Suprapubic skin (tissue), 4 donors: ENCODE measurements at regions not wholly inside any gene's neighbourhood (a gene's known extent, or its start where the extent isn't known, plus 50 kb on each side); places are given as distances from the start of the nearest gene placed in this dataset.

ENCODE experiments used
- DNase-seq, 2 donors: peaks; one replicate each; pipeline ENCODE4 v3.0.0-alpha.2; 2019; ENCODE audit warnings: low spot score in 2 of 2
- H3K27ac ChIP-seq: fragments of 200-600 bp; sonication (generic); one replicate; pipeline ENCODE4 v1.5.1; 2019
- H3K27me3 ChIP-seq: fragments of 200-600 bp; sonication (generic); one replicate; pipeline ENCODE4 v1.5.1; 2019
- H3K36me3 ChIP-seq: fragments of 200-600 bp; sonication (generic); one replicate; pipeline ENCODE4 v1.5.1; 2019
- H3K4me1 ChIP-seq: fragments of 200-600 bp; sonication (generic); one replicate; pipeline ENCODE4 v1.5.1; 2019
- H3K4me3 ChIP-seq: fragments of 200-600 bp; sonication (generic); one replicate; pipeline ENCODE4 v1.5.1; 2019; ENCODE audit warnings: mild to moderate bottlenecking
- H3K9me3 ChIP-seq: fragments of 200-600 bp; sonication (generic); one replicate; pipeline ENCODE4 v1.5.1; 2019
- EP300 ChIP-seq: sonication (generic); formaldehyde crosslinking; IDR thresholded peaks from one replicate; pipeline ENCODE4 v1.6.1; 2017; ENCODE audit warnings: antibody characterized with exemption
- POLR2A ChIP-seq, 2 donors: fragments of 450-650 bp; IDR thresholded peaks; one replicate each; pipeline ENCODE4 v1.6.1; 2017; ENCODE audit warnings: antibody characterized with exemption in 2 of 2, mild to moderate bottlenecking in 2 of 2, moderate library complexity in 2 of 2
- POLR2AphosphoS5 ChIP-seq, 3 donors: sonication (generic); formaldehyde crosslinking; IDR thresholded peaks; one replicate each; pipeline ENCODE4 v1.6.1; 2017; ENCODE audit warnings: antibody characterized with exemption in 3 of 3
- WGBS: methylation state at CpG from one replicate; pipeline ENCODE4 v1.1.5; 2018; 5-methylcytosine and 5-hydroxymethylcytosine counted together
- TF ChIP-seq, protein P1 (sequence below), 2 donors: fragments of 200-600 bp in 1 of 2; fragments of 450-650 bp in 1 of 2; sonication (generic) in 1 of 2; IDR thresholded peaks; one replicate each; pipeline ENCODE4 v1.5.1; 2016 to 2019; ENCODE audit warnings: antibody characterized with exemption in 2 of 2, mild to moderate bottlenecking in 1 of 2, moderate library complexity in 1 of 2

DNA sequence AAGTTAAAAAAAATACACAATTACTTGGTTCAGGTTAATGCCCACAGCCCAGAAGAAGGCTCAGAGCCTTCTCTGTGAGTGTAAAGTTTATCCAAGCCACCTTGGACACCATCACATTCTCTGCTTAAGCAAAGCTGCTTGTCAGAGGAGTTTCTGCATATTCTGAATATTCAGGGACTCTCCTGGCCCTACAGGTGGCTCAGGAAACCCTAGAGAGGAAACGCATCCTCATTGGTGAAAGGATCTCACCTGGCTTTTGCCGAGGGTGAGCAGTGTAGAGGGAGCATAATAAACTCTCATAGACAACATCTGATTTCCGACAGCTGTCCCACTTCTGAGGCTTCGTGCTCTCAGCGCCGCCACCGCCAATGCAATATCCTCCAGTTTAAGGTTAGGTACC is 239.9 kb upstream of the TSHZ3 start:
- no peak for DNase-seq
- no peaks in the 10 kb centered on the region for H3K36me3 ChIP-seq
- H3K4me3 ChIP-seq: no peak overlapping the region
- 82% methylated on average over 7 of the region's 7 CpGs for WGBS
- H3K27ac ChIP-seq: no peak overlapping the region
- no peaks in the 10 kb centered on the region for H3K9me3 ChIP-seq
- no peak for TF ChIP-seq POLR2AphosphoS5 (IDR thresholded peaks at IDR 0.05)
- TF ChIP-seq, protein P1, sequence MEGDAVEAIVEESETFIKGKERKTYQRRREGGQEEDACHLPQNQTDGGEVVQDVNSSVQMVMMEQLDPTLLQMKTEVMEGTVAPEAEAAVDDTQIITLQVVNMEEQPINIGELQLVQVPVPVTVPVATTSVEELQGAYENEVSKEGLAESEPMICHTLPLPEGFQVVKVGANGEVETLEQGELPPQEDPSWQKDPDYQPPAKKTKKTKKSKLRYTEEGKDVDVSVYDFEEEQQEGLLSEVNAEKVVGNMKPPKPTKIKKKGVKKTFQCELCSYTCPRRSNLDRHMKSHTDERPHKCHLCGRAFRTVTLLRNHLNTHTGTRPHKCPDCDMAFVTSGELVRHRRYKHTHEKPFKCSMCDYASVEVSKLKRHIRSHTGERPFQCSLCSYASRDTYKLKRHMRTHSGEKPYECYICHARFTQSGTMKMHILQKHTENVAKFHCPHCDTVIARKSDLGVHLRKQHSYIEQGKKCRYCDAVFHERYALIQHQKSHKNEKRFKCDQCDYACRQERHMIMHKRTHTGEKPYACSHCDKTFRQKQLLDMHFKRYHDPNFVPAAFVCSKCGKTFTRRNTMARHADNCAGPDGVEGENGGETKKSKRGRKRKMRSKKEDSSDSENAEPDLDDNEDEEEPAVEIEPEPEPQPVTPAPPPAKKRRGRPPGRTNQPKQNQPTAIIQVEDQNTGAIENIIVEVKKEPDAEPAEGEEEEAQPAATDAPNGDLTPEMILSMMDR (IDR thresholded peaks at IDR 0.05): no peak
- no peak for TF ChIP-seq EP300
- no peak for TF ChIP-seq POLR2A (IDR thresholded peaks at IDR 0.05)
- no peaks in the 10 kb centered on the region for H3K4me1 ChIP-seq
- peaks cover 9% of the 10 kb centered on the region for H3K27me3 ChIP-seq

DNA sequence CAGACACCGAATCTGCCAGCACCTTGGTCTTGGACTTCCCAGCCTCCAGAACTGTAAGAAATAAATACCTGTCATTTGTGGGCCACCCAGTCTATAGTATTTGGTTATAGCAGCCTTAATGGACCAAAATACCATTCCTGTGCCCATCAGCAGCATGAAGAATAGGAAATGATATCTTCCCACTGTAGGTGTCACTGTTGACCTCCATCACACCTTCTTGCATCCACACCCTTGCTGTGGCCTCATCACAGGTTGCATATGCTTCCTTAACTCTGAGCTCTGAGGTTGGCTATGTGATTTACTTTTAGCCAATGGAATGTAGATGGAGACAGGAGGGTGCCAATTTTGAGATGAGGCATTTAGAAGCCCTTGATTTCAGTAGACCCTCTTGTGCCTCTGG is 242.0 kb upstream of the TSHZ3 start:
- Histone ChIP-seq H3K9me3 (no peaks in the 10 kb centered on the region), H3K27ac (no peak overlapping the region), H3K4me3 (no peak overlapping the region), H3K36me3 (no peaks in the 10 kb centered on the region), H3K27me3 (peaks cover 9% of the 10 kb centered on the region), H3K4me1 (no peaks in the 10 kb centered on the region)
- DNase-seq: no peak
- TF ChIP-seq POLR2A (IDR thresholded peaks at IDR 0.05) (no peak), EP300 (no peak), POLR2AphosphoS5 (IDR thresholded peaks at IDR 0.05) (no peak)
- TF ChIP-seq, protein P1 (IDR thresholded peaks at IDR 0.05): no peak
- WGBS: 100% methylated on average over 1 of the region's 1 CpG

DNA sequence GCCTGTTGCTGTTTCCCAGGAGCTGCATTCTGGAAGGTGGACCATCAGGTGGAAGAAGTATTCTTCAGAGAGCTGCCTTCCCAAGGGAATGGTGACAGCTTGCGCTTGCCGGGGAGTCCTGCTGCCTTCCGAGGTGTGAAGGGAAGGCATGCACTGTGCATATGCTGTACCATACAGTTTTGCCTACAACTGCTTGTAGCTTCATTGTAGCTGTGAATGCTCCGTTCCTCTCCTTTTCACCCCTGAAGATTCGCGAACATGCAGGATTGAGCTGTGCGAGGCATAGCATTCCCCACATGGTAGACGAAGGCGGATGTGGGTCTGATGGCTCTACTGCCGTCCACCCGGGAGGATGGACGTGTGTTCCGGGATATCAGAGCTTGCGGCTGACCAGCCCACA is 243.2 kb upstream of the TSHZ3 start:
- no peak for TF ChIP-seq EP300
- TF ChIP-seq, protein P1 (IDR thresholded peaks at IDR 0.05): no peak
- no peak for TF ChIP-seq POLR2AphosphoS5 (IDR thresholded peaks at IDR 0.05)
- TF ChIP-seq POLR2A (IDR thresholded peaks at IDR 0.05): no peak
- H3K9me3 ChIP-seq: no peaks in the 10 kb centered on the region
- peaks cover 5% of the 10 kb centered on the region for H3K27me3 ChIP-seq
- no peaks in the 10 kb centered on the region for H3K36me3 ChIP-seq
- whole genome bisulfite sequencing: 92% methylated on average over 14 of the region's 14 CpGs
- H3K27ac ChIP-seq: no peak overlapping the region
- H3K4me3 ChIP-seq: no peak overlapping the region
- no peak for DNase-seq
- no peaks in the 10 kb centered on the region for H3K4me1 ChIP-seq

DNA sequence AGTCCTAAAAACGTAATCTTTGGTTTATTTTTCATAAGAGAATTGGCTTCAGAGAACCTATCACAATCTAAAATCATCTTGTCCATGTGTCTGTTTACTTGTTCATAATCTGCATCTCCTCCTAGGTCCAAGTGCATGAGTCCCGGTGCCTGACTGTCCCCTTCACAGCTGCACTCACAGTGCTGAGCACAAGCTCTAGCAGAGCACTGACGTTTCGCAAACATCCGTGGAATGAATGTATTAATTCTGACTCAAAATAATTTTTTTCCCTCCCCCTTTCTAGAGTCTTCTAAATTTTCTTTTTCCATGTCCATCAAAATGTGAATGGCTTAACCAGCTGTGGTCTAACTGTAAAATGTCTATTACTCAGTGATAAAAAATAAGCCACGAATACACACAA is 245.5 kb upstream of the TSHZ3 start:
- TF ChIP-seq EP300 (no peak), POLR2AphosphoS5 (IDR thresholded peaks at IDR 0.05) (no peak), POLR2A (IDR thresholded peaks at IDR 0.05) (no peak)
- TF ChIP-seq, protein P1 (IDR thresholded peaks at IDR 0.05): no peak
- Histone ChIP-seq H3K4me1 (no peaks in the 10 kb centered on the region), H3K4me3 (no peak overlapping the region), H3K36me3 (no peaks in the 10 kb centered on the region), H3K9me3 (no peaks in the 10 kb centered on the region), H3K27ac (no peak overlapping the region), H3K27me3 (peaks cover 5% of the 10 kb centered on the region)
- DNase-seq: no peak
- WGBS: 66% methylated on average over 6 of the region's 6 CpGs

DNA sequence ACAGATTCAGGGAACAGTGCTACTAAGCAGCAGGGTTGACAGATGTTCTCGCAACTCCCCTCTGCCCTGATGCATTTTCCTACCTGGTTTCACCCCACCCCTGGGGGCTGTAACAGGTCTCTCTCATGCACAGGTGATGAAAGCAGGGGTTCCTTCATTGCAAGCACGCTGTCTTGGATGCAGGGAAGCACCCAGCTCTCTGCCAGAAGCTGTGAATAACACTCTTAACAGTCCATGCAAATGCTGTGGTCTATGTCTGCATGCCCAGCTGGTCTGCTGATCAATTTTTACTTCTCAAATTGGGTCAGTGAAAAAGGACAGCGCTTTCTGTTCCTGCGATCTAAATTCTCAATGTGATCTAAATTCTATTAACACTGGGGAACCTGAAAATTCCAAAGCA is 246.3 kb upstream of the TSHZ3 start:
- H3K27ac ChIP-seq: no peak overlapping the region
- H3K9me3 ChIP-seq: no peaks in the 10 kb centered on the region
- 90% methylated on average over 4 of the region's 4 CpGs for WGBS
- TF ChIP-seq POLR2AphosphoS5 (IDR thresholded peaks at IDR 0.05) (no peak), EP300 (no peak)
- TF ChIP-seq, protein P1 (IDR thresholded peaks at IDR 0.05): no peak
- no peak for DNase-seq
- peaks cover 5% of the 10 kb centered on the region for H3K27me3 ChIP-seq
- H3K4me1 ChIP-seq: no peaks in the 10 kb centered on the region
- no peaks in the 10 kb centered on the region for H3K36me3 ChIP-seq
- H3K4me3 ChIP-seq: no peak overlapping the region
